Pons (tissue), 1 donor: ENCODE measurements at regions not wholly inside any gene's neighbourhood (a gene's known extent, or its start where the extent isn't known, plus 50 kb on each side); places are given as distances from the start of the nearest gene placed in this dataset.
A peak's percentile ranks its signal among the peaks of the same experiment; 100 is the strongest.

ENCODE experiments used
- DNase-seq: peaks from one replicate; pipeline ENCODE4 v3.0.0-alpha.2; 2016; ENCODE audit warnings: low spot score

DNA sequence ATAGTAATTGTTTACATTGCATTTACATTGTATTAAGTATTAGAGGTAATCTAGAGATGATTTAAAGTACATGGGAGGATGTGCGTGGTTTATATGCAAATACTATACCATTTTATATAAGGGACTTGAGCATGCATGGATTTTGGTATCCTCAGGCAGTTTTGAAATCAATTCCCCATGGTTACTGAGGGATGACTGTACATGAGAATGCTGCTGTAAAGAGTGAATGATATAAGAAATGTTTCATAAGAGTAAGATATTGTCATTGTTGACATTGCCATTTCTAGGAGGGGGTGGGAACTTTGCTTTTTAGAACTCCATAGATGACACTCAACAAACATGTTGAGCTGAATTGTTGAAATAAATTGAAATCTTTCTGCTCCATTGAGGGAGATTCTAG, 185.0 kb downstream of the SEMA6A start:
- no peak for DNase-seq

DNA sequence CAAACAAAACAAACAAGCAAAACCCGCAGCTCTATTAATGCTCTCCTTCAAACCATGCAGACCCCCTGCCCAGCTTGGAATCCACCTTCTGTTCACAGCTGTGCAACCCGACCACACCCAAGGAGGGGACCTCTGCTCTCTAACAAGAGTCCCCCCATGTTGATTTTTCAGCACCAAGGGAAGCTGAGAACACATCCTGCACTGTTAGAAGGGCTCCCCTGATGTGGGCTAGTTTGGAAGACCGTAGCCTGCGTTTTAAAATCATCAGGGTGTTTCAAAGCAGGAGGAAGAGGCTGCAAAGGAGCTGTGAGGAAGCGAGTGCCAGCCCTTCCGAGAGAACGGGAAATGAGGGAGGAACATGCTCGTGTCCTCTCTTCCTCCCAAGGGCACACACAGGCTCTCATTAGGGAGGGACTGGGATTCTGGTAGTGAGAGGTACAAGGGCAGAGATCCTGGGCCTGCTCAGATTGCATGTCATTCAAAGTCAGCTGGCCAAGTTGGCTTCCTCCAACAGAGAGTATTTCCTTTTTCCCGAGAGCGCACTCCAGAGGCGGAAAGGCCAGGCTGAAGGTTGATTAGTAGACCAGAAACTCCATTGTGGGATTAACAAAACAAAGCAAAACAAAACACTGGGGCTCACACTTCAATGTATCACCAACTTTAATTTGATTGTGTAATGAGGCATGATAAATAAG, 185.9 kb downstream of the SEMA6A start:
- DNase-seq = no peak

DNA sequence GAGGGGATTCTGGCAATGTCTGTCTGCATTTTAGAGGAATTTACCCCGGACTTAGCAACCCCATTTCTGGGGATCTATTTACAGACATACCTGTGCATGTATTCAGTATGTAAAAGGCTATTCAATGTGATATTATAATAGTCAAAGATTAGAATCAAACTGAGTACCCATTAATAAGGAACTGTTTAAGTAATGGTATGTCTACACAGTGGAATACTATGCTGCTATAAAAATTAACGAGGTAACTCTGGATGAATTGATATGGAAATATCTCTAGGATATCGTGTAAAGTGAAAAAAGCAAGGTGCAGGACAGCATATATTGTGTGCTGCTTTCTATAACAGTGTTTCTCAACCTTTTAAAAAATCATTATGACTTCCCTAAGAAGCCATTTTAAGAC, 186.9 kb downstream of the SEMA6A start:
- DNase-seq = no peak

DNA sequence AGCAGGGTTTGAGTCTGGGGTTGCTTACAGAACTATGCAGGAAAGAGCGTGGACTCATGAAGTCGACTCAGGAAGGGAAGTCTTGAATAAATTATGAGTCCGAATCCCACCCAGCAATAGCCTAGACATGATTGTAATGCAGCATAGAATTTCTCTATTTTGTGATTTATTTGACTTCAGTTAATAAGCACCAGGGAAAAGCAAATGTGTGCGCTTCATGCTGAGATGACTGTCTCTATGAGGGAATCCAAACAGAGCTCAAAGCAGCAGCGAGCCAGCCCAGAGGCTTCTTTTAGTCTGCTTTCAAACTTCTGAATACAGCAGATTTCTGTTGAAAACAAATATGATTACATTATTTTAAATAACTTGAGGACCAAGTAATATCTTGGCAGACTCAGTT, 188.0 kb downstream of the SEMA6A start:
- no peak for DNase-seq

DNA sequence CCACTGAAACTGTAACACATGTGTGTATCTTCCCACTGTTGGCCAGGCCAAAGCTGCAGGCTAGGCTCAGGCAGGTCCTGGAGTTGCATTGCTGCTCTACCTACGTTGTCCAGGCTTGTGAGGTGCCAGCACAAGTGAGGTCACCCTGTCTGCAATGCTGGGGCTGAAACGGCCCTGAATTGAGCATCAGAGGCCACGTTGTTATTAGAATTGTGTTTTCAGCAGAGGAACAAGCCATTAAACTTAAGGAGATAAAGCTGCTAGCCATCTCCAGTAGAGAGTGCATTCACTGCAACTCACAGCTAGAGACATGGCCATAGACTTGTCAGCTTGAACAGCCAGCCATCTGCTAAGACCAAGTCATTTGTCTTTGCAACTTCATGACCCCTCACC, 191.8 kb downstream of the SEMA6A start:
- no peak for DNase-seq

DNA sequence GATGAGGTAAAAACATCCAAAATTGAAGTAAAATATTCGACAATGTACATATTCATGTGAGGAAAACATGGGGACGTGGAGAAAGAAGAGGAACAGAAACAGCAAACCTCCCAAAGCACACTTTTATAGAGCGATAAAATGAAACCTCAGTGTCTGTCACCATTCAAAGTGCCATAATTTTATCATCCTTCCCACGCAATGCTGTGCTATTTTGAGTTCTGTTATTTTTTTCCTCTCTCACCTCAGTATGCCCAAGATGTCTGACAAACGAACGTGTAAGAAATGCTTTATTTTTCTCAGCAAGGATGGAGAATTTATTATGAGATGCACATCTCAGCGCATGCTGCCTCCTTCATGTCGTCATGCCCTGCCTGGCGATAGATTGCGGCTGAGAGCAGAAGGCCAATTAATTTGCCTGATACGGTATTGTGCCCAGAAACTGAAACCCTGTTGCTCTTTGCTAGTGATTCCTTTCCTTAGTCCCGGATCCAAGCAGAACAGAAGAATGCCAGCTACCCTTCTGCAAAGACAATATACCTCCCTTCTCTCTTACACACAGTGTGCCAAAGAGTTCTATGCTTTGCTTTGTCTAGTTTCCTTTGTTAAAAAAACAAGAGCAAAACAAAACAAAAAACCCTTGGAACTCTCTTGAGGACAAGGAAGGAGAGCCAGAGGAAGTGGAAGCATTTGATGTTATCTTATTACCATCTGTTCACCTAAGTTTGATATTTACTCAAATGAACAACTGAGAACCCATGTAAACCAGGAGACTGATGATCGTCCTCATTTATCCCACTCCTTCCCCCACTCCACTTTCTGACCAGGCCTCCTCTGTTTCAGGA, 192.4 kb downstream of the SEMA6A start:
- no peak for DNase-seq

DNA sequence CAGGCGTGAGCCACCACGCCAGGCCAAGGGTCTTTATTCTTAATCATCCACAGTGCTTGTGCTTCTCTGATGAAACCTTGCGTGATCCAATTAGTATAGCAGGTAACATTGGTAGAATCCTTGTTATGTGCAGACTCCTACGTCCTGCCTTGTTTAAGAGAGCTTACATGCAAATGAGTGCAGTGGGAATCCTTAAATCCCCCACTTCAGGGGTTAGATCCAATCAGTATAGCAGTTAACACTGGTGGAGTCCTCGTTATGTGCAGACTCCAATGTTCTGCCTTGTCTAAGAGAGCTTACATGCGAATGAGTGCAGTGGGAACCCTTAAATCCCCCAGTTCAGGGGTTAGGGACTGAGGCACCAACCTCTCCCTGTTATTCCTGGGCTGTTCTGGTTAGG, 193.4 kb downstream of the SEMA6A start:
- no peak for DNase-seq

DNA sequence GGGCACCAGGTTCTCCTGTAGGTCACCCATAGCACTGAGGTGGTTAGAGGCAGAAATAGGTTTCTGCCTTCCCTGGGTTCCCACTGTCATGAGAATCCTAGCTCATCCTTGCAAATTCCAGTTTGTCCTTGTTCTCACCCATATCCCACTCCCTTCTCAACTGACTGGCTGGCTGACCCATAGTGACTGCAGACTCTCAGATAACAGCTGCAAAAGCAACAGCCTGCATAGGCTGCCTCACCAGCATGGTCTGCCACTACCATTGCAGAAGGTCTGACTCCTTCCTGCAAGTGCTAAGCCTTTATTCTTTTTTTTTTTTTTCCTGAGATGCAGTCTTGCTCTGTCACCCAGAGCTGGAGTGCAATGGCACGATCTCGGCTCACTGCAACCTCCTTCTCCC, 194.0 kb downstream of the SEMA6A start:
- DNase-seq = no peak

DNA sequence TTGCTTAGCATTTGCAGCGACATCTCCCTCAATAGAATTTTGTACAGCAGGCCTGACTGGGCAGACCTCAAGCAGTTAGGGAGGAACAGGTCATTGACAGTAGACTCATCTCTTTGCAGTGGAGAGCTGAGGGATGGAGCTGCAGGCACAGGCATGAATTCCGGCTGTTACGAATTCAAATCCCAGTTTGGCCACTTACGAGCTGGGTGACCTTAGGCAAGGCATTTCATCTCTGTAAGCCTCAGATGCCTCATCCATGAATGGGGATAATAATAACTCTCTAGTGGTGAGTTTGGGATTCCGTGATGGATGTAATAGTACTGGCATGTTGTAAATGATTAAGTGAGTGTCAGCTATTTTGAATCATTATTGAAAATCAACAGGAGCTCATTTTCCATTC, 195.3 kb downstream of the SEMA6A start:
- no peak for DNase-seq

DNA sequence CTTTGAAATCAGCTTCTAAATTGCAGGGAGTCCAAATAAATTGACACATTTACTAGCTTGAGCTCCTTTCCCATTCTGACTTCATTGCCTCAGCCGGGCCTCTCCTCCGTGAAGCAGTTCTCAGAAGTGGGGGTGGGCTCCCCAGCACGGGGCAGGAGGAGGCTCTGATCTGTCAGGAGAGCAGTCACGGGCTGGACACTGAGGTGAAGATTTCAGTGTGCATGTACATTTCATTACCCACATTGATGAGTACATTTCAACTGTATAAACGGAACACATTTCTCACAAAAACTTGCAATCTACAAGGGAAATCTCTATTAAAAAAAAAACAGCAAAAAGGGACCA, 195.9 kb downstream of the SEMA6A start:
- DNase-seq = no peak

DNA sequence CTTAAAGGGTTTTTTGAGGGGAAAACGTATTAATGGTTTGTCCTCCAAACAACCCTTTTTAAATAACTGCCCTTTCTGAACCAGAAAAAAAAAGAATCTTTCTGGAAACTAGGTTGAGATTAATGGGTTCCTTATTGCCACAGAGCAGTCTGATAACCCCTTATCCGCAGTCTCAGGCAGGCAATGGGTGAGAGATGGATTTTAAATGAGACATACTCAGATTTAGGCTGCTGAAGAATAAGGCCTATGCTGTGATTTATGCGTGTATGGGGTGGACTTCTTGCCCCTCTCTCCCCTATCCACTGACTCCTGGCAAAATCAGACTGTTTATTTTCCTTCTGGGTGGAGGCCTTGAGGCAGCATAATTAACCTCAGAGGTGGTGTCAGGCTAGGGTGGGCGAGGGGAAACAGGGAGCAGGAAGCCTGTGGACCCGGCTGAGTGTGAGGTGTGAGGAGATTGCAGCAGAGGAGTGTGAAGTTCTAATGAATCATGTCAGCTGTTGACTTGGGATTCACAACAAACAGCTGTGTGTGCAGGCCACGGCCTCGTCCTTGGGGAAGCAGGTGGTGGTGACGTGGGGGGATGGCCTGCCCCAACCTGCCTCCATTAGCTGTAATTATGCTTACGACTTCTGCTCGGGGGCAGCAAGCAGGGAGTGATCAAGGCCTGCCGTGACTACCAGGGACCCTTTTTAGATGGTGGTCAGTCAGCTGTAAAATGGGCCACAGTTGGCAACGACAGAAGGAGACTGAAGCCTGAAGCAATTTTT, 196.4 kb downstream of the SEMA6A start:
- DNase-seq = no peak

DNA sequence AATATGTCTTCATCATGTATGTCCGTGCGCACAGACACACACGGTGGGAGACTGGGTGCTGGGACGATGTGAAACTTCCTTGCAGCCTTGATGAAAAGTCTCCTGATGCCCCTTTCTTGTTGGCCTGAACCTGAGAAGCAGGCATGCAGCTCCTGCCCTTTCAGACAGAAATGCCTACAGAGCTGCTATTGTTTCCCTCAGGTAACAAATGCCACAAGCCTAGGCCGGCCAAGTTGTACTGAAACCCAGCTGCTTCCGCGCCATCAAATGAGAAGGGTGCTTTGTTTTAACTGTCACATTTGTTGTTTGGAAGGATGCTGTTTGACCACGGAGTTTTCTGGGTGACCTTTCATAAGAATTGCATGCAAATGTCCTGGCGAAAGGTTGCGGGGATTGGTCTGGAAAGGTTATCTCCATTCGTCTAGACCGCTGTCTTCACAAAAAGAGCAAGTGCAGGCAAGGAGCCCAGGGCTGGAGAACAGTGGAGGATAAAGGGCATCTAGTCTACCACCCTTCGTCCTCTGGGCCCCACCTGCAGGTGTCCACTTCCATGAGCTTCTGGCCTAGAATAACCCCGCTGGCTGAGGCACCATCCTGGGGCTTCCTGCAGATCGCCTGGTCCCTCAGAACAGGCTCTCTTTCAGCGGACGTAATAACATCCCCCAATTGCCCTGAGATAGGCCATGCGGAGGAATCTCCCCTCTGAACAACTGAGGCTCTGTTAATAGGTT, 197.2 kb downstream of the SEMA6A start:
- DNase-seq = peak; percentile 39

DNA sequence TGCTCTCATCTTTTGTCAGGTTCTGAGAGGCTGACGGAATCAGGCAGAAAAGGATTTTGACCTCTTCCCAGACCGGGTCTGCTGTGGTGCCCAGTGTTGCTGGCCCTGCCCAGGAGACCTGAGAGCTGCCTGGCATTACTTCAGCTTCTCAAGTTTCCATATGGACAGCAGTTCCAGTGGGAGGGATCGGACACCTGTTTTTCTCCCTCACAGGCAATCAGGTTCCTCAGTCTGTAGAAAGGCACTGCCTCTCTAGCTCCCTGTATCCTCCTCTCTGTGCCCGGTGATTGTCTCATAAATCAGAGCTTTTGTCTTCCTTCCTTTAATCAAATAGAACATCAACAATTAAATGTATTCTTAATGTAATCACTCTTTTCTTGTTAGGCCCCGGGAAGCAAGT, 198.7 kb downstream of the SEMA6A start:
- no peak for DNase-seq

DNA sequence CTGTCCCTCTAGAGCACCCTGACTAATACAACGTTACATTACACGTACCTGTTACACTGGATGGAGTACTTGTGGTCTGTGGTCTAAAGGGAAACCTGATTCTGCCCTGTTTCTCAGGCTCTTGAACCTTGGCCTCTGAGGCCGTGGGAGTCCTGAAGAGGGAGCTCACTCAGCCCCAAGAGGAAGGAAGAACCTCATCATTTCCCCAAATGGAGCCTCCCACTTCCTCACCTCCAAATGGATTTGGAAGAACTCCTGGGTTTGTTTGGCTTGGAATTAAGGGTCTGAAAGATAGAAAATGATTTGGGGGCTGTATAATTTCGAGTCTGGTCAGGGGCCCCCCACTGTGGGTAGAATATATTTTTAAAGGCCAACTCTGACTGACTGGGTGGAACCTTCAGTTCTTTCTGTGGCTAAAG, 200.2 kb downstream of the SEMA6A start:
- DNase-seq = no peak

DNA sequence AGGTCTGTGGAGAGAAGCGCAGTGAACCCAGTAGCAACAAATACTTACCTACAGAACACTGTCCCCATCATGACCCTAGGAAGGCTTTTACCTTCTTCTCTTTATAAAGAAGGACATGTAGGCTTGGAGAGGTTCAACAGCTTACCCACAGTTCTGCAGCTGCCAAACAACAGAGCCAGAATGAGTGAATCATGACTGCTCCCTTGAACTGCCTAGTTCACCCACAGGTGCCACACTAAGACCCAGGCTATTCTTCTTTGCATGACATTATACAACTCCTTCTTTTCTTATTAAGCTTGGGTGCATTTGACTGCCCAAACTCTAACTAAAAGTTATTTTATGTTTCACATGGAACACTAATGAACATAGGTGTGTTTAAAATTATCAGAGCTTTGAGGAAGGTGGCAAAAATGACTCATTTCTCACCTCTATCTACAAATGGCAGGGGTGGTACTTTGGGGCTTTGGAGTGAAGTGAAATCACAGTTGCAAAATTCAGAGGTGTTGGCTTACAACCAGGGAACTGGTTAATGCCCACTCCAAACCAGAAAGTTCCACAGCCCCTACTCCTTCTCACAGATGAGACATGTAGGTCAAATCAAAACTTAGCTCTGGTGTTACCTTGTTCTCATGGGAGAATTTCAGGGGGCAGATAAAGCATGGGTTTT, 201.6 kb downstream of the SEMA6A start:
- no peak for DNase-seq

DNA sequence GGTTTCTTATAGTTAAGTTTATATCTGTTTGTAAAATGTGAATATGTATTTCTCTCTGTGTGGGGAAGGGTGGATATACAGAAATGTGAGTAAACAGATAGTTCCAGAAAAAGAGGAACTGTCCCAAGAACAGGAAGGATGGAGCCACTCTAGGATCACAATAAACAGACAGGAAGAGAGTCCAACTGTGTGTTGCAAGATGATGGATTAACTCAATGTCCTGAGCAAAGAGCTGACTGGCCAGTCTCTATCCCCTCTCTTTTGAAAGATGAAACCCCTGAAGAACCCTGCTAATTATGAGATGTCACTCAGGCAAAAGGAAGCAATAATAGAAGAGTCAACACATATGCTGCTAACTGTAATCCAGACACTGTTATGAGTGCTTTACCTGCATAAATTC, 202.7 kb downstream of the SEMA6A start:
- DNase-seq = no peak

DNA sequence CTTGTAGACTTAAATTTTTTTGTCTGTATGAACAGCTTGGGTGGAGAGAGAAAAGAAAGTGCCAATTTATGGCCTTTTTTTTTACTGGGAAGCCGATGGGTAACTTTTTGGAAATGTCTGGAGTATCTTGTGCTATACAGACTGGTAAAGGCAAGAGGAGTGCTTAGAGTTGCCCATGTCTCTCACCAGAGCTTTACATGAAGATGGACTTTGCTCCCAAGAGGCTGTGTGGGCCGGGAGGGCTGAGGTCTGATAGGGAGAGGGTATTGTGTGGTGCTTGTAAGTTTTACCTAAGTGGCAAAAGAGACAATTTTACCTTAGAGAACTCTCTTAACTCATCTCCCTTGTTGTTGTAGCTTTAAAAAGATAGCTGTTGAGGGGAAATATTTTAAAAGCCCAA, 203.2 kb downstream of the SEMA6A start:
- DNase-seq = no peak

DNA sequence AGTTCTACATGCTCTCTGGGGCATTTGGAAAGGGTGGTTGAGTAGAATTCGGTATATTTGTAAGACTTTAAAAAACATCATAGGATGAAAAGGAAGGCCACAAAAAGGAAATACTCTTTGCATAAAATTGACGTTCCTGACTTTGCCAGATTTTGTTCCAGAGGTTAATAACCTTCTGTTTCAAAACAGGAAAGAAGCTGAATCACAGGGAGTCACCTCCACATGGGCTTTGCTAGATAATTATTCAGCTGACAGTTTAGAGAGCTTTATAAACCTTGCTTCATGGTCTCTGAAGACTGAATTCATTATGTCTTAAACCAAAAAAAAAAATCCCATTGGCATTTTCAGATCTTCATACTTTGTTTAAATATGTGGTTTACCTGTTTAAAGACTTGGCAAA, 203.7 kb downstream of the SEMA6A start:
- DNase-seq = no peak

DNA sequence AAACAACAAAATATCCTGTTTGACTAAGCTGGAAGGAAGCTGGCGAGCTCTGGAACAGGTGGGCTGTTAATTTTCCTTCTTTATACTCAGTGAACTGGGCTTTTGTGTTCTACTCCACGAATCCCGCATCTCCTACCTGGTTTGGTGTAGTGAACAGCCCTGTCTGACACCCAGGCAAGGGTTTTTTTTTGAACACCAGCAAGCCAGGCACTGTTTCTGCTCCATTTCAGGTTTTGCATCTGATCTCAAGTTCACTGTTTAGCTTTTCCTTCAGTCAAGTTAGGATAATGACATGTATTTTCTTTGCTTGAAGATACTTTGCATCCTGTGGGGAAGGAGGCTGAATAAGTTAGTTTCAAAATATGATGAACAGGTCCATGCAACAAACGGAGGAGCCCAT, 204.5 kb downstream of the SEMA6A start:
- DNase-seq = no peak

DNA sequence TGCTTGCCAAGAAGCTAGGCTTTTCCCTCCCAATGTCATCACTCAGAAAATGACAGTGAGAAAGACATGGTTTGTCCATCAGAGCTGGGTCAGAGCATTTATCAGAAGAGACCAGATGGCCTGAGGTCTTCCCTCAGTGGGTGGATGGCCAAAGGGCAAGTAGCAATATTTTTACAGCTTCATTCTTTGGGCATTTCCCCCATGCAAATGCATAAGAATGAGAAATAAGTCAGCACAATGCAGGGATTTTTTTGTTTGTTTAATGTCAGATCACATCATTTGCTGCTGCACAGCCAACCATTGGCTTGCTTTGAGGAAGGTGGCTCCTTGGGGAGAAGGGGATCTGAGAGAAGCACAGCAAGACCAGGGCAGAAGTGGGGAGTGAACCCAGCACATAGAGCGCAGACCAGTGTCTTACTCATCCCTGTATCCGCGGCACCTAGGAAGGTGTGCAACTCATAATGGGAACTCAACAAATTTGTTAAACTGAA, 209.6 kb downstream of the SEMA6A start:
- no peak for DNase-seq

DNA sequence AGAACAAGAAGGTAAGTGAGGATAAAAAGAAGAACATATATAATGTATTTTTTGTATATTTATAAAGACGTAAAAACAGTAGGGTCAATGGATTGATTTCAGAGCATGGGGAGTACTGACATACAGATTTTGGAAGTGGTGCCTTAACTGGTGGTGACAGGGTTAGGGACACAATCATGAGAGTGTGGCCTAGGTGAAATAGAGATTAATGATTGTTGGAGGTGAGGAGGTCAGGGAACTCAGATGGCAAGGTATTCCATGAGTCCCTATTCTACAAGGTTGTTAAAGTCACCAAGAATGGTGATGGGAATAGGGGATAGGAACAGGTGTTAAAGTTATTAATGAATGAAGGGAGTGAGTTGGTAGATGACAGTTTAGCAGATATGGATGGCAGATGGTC, 210.8 kb downstream of the SEMA6A start:
- DNase-seq = no peak
